Panc1 (cell line): ENCODE measurements at regions not wholly inside any gene's neighbourhood (a gene's known extent, or its start where the extent isn't known, plus 50 kb on each side); places are given as distances from the start of the nearest gene placed in this dataset.

Source experiments
- POLR2AphosphoS5 ChIP-seq: IDR thresholded peaks from 2 replicates; pipeline ENCODE4 v1.6.1; 2012; ENCODE audit warnings: mild to moderate bottlenecking, low read depth, low read length, moderate library complexity
- SIN3A ChIP-seq: IDR thresholded peaks from 2 replicates; pipeline ENCODE4 v1.6.1; 2012; ENCODE audit warnings: low read depth, mild to moderate bottlenecking, low read length, moderate library complexity, borderline replicate concordance; ENCODE audit not compliant: insufficient read depth
- TCF7L2 ChIP-seq: IDR thresholded peaks from 2 replicates; pipeline ENCODE4 v1.6.1; 2011; ENCODE audit warnings: mild to moderate bottlenecking, low read depth, low read length, inconsistent platforms
- TF ChIP-seq, protein P1 (sequence below): fragments of 450-650 bp; IDR thresholded peaks from 2 replicates; pipeline ENCODE4 v1.5.1; 2017; ENCODE audit warnings: mild to moderate bottlenecking
- TF ChIP-seq, protein P2 (sequence below), 2 experiments: IDR thresholded peaks; 2 replicates each; pipeline ENCODE4 v1.6.1; 2011 to 2012; ENCODE audit warnings: low read depth in 2 of 2, control low read depth in 1 of 2, low read length in 1 of 2, mild to moderate bottlenecking in 1 of 2, moderate library complexity in 1 of 2; ENCODE audit not compliant: insufficient read depth in 1 of 2

DNA sequence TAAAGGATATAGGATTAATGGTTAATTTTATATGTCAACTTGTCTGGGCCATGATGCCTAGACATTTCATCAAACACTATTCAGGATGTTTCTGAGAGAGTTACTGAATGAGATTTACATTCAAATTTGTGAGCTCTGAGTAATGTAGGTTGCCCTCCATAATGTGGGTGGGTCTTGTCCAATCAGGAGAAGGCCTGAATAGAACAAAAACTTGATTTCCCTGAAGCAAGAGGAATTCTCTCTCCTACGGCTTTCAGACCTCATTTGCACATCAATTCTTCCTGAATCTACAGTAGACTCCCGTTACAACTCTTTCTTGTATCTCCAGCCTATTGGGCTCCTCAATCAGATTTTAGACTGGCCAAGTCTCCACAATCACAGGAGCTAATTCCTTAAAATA lies 377.9 kb upstream of the PMFBP1 start:
- TF ChIP-seq, protein P1, sequence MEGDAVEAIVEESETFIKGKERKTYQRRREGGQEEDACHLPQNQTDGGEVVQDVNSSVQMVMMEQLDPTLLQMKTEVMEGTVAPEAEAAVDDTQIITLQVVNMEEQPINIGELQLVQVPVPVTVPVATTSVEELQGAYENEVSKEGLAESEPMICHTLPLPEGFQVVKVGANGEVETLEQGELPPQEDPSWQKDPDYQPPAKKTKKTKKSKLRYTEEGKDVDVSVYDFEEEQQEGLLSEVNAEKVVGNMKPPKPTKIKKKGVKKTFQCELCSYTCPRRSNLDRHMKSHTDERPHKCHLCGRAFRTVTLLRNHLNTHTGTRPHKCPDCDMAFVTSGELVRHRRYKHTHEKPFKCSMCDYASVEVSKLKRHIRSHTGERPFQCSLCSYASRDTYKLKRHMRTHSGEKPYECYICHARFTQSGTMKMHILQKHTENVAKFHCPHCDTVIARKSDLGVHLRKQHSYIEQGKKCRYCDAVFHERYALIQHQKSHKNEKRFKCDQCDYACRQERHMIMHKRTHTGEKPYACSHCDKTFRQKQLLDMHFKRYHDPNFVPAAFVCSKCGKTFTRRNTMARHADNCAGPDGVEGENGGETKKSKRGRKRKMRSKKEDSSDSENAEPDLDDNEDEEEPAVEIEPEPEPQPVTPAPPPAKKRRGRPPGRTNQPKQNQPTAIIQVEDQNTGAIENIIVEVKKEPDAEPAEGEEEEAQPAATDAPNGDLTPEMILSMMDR, result no peak
- no peak for TF ChIP-seq SIN3A
- TF ChIP-seq TCF7L2, result no peak
- TF ChIP-seq, protein P2, sequence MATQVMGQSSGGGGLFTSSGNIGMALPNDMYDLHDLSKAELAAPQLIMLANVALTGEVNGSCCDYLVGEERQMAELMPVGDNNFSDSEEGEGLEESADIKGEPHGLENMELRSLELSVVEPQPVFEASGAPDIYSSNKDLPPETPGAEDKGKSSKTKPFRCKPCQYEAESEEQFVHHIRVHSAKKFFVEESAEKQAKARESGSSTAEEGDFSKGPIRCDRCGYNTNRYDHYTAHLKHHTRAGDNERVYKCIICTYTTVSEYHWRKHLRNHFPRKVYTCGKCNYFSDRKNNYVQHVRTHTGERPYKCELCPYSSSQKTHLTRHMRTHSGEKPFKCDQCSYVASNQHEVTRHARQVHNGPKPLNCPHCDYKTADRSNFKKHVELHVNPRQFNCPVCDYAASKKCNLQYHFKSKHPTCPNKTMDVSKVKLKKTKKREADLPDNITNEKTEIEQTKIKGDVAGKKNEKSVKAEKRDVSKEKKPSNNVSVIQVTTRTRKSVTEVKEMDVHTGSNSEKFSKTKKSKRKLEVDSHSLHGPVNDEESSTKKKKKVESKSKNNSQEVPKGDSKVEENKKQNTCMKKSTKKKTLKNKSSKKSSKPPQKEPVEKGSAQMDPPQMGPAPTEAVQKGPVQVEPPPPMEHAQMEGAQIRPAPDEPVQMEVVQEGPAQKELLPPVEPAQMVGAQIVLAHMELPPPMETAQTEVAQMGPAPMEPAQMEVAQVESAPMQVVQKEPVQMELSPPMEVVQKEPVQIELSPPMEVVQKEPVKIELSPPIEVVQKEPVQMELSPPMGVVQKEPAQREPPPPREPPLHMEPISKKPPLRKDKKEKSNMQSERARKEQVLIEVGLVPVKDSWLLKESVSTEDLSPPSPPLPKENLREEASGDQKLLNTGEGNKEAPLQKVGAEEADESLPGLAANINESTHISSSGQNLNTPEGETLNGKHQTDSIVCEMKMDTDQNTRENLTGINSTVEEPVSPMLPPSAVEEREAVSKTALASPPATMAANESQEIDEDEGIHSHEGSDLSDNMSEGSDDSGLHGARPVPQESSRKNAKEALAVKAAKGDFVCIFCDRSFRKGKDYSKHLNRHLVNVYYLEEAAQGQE (IDR thresholded peaks at IDR 0.05; ENCODE audit: insufficient read depth in 1 of 2, low read depth in 2 of 2, low read length in 1 of 2), result no peak
- no peak for TF ChIP-seq POLR2AphosphoS5
